ENCODE measurements at regions not wholly inside any gene's neighbourhood (a gene's known extent, or its start where the extent isn't known, plus 50 kb on each side); places are given as distances from the start of the nearest gene placed in this dataset.

- Histone ChIP-seq H3K36me3 (ENCODE audit: control insufficient read depth in 2 of 4, insufficient read depth in 4 of 4, low read length in 3 of 4) (no peaks in the 10 kb centered on the region), H3K23me2 (ENCODE audit: low read depth, low read length) (no peaks in the 10 kb centered on the region), H3K23ac (ENCODE audit: insufficient read length) (no peak overlapping the region), H4K8ac (ENCODE audit: extremely low read depth, insufficient read depth, low read length) (no peak overlapping the region), H3K4me3 (ENCODE audit: extremely low read depth in 1 of 4, insufficient read depth in 2 of 4, low read depth in 3 of 4, low read length in 4 of 4) (no peak overlapping the region), H2BK12ac (ENCODE audit: low read depth, low read length) (no peak overlapping the region), H3K18ac (ENCODE audit: extremely low read depth, low read length) (no peak overlapping the region), H2BK15ac (ENCODE audit: low read length) (no peak overlapping the region), H3K9ac (replicated peaks in 1 of 4; ENCODE audit: extremely low read depth in 1 of 4, low read depth in 3 of 4, low read length in 3 of 4) (no peak overlapping the region), H3K9me3 (ENCODE audit: insufficient read depth in 2 of 2, low read depth in 1 of 2, low read length in 1 of 2) (no peaks in the 10 kb centered on the region), H3K27ac (ENCODE audit: low read depth, low read length) (no peak overlapping the region), H4K5ac (ENCODE audit: insufficient read length, low read depth, low read length) (no peak overlapping the region), H2AFZ (ENCODE audit: low read length) (no peak overlapping the region), H3K4ac (replicated peaks; ENCODE audit: insufficient read length, low read depth, low read length) (no peak overlapping the region), H3K4me2 (ENCODE audit: insufficient read depth in 1 of 2, low read depth in 2 of 2, low read length in 2 of 2) (no peak overlapping the region), H3K14ac (ENCODE audit: insufficient read length) (no peak overlapping the region), H3K79me1 (ENCODE audit: low read depth, low read length) (no peaks in the 10 kb centered on the region), H3K4me1 (replicated peaks in 1 of 4; ENCODE audit: control insufficient read depth in 3 of 4, insufficient read depth in 4 of 4, low read length in 3 of 4) (no peaks in the 10 kb centered on the region), H3K79me2 (ENCODE audit: control insufficient read depth in 1 of 2, insufficient read depth in 2 of 2, low read length in 2 of 2) (no peaks in the 10 kb centered on the region), H2BK120ac (replicated peaks; ENCODE audit: low read depth, low read length) (no peak overlapping the region), H4K20me1 (replicated peaks in 1 of 2; ENCODE audit: control insufficient read depth in 1 of 2, insufficient read depth in 2 of 2, low read length in 2 of 2) (no peaks in the 10 kb centered on the region), H2BK20ac (ENCODE audit: low read length) (no peak overlapping the region), H3K27me3 (replicated peaks in 1 of 4; ENCODE audit: control insufficient read depth in 3 of 4, extremely low read depth in 1 of 4, insufficient read depth in 3 of 4, low read length in 3 of 4) (no peaks in the 10 kb centered on the region), H4K91ac (replicated peaks; ENCODE audit: insufficient read length, low read length) (no peak overlapping the region), H2BK5ac (ENCODE audit: low read depth, low read length) (no peak overlapping the region), H3K56ac (replicated peaks; ENCODE audit: insufficient read length, low read depth, low read length) (no peak overlapping the region), H2AK5ac (ENCODE audit: low read depth, low read length) (no peak overlapping the region)
- FAIRE-seq (no peak), DNase-seq (ENCODE audit: low read depth in 1 of 2, low spot score in 2 of 2) (no peak)
- no peak for TF ChIP-seq SIRT6 (IDR thresholded peaks at IDR 0.05; ENCODE audit: low read length)
- TF ChIP-seq POU5F1 (IDR thresholded peaks at IDR 0.05; ENCODE audit: low read depth, low read length) = no peak
- TF ChIP-seq GTF2F1 (IDR thresholded peaks at IDR 0.05; ENCODE audit: borderline replicate concordance, low read depth, low read length) = no peak
- no peak for TF ChIP-seq JUND (IDR thresholded peaks at IDR 0.05; ENCODE audit: low read length)
- no peak for TF ChIP-seq KDM4A (IDR thresholded peaks at IDR 0.05; ENCODE audit: low read depth, low read length, severe bottlenecking)
- no peak for TF ChIP-seq SP2 (IDR thresholded peaks at IDR 0.05; ENCODE audit: low read length)
- no peak for TF ChIP-seq FOSL1 (IDR thresholded peaks at IDR 0.05; ENCODE audit: insufficient read depth, low read depth, low read length)
- TF ChIP-seq KDM5A (IDR thresholded peaks at IDR 0.05; ENCODE audit: low read length) = no peak
- TF ChIP-seq ZNF274 (IDR thresholded peaks at IDR 0.05; ENCODE audit: borderline replicate concordance, extremely low read depth, low read length) = no peak
- WGBS, 2 experiments (ENCODE audit: extremely low coverage in 1 of 2, insufficient coverage in 1 of 2, insufficient read length in 1 of 2, insufficient replicate concordance in 2 of 2, low coverage in 1 of 2, low lambda C conversion rate in 2 of 2, missing lambda C conversion rate in 1 of 2) = 86% methylated on average over 2 of the region's 2 CpGs; no CpG with 5 or more reads in 1 of the 2 experiments
- CTCF ChIA-PET (ENCODE audit: partially characterized antibody) = interaction anchor here (0.6 to 2.0 kb wide), 3 partner anchors 79 to 813 kb away, joined by 3 to 6 read pairs (median 3); no protein-coding TSS in a partner anchor
- POLR2A ChIA-PET (ENCODE audit: partially characterized antibody) = no interaction called here
Measured at GRCh38 chr2:57908736-57909161, 137.9 kb upstream of the VRK2 start.

Measured in H1 (cell line).